Loucy (cell line): ENCODE measurements at regions not wholly inside any gene's neighbourhood (a gene's known extent, or its start where the extent isn't known, plus 50 kb on each side); places are given as distances from the start of the nearest gene placed in this dataset.

Experiments used
- H2AFZ ChIP-seq: fragments of 200-600 bp; sonication (generic); 2 replicates; pipeline ENCODE4 v1.6.0; 2016; ENCODE audit warnings: antibody characterized with exemption, mild to moderate bottlenecking, low read length, moderate library complexity
- H3F3A ChIP-seq: fragments of 200-600 bp; 2 replicates; pipeline ENCODE4 v1.6.0; 2016; ENCODE audit warnings: antibody characterized with exemption, low read depth, mild to moderate bottlenecking
- H3K27me3 ChIP-seq: fragments of 200-600 bp; sonication (generic); 2 replicates; pipeline ENCODE4 v1.6.1; 2014; ENCODE audit warnings: low read length, mild to moderate bottlenecking; ENCODE audit not compliant: insufficient read depth, poor library complexity, severe bottlenecking
- H3K36me3 ChIP-seq: fragments of 200-600 bp; sonication (generic); 2 replicates; pipeline ENCODE4 v1.6.1; 2016; ENCODE audit warnings: low read length; ENCODE audit not compliant: insufficient read depth
- H3K4me1 ChIP-seq: fragments of 200-600 bp; sonication (generic); 2 replicates; pipeline ENCODE4 v1.5.1; 2014; ENCODE audit warnings: low read length, mild to moderate bottlenecking; ENCODE audit not compliant: insufficient read depth, poor library complexity, severe bottlenecking
- H3K4me2 ChIP-seq: fragments of 200-600 bp; sonication (generic); 2 replicates; pipeline ENCODE4 v1.6.0; 2014; ENCODE audit warnings: antibody characterized with exemption, low read length, low read depth, mild to moderate bottlenecking; ENCODE audit not compliant: poor library complexity, severe bottlenecking
- H3K4me3 ChIP-seq: fragments of 200-600 bp; sonication (generic); 2 replicates; pipeline ENCODE4 v1.5.1; 2014; ENCODE audit warnings: low read length, mild to moderate bottlenecking, mixed read lengths; ENCODE audit not compliant: poor library complexity, severe bottlenecking
- H3K79me2 ChIP-seq: fragments of 200-600 bp; sonication (generic); 2 replicates; pipeline ENCODE4 v1.6.1; 2014; ENCODE audit warnings: low read length; ENCODE audit not compliant: insufficient read depth
- H3K9ac ChIP-seq: fragments of 200-600 bp; sonication (generic); 2 replicates; pipeline ENCODE4 v1.6.0; 2014; ENCODE audit warnings: mild to moderate bottlenecking, low read depth, low read length, moderate library complexity; ENCODE audit not compliant: poor library complexity, severe bottlenecking
- H3K9me2 ChIP-seq: fragments of 200-600 bp; sonication (generic); replicated peaks from 2 replicates; pipeline ENCODE4 v1.6.1; 2016; ENCODE audit warnings: low read depth, low read length, mixed read lengths
- H3K9me3 ChIP-seq: fragments of 200-600 bp; sonication (generic); 2 replicates; pipeline ENCODE4 v1.6.1; 2014; ENCODE audit warnings: mild to moderate bottlenecking, antibody characterized with exemption, low read length, low read depth; ENCODE audit not compliant: insufficient read depth
- H4K20me1 ChIP-seq: fragments of 200-600 bp; sonication (generic); 2 replicates; pipeline ENCODE4 v1.6.0; 2014; ENCODE audit warnings: antibody characterized with exemption, low read length, mild to moderate bottlenecking; ENCODE audit not compliant: insufficient read depth, poor library complexity, severe bottlenecking
- EZH2phosphoT487 ChIP-seq: fragments of 200-600 bp; IDR thresholded peaks from 2 replicates; pipeline ENCODE4 v1.6.1; 2018; ENCODE audit warnings: antibody characterized with exemption, mild to moderate bottlenecking, moderate library complexity, borderline replicate concordance
- TF ChIP-seq, protein P1 (sequence below): fragments of 200-600 bp; sonication (generic); conservative IDR thresholded peaks from 2 replicates; pipeline ENCODE4 v1.5.1; 2014; ENCODE audit warnings: mild to moderate bottlenecking, antibody characterized with exemption, low read length

DNA sequence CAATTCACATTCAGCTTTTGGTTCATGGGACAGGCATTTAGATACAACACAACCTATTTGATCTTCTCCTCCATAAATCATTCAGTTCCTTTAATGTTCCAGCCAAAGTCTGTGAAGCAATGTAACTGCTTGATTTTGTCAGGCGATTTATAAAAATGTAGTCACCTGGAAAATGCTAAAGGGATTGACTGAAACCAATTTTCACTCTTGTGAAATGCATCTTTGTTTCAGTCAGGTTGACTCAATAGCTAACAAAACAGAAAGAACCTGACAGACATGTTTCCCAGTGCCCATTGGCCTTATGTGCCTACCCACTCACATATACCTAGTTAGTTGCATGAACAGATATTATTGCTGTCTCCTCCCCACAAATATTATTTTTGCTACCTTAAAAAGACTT lies 335.7 kb downstream of the CHRM3 start:
- TF ChIP-seq, protein P1, sequence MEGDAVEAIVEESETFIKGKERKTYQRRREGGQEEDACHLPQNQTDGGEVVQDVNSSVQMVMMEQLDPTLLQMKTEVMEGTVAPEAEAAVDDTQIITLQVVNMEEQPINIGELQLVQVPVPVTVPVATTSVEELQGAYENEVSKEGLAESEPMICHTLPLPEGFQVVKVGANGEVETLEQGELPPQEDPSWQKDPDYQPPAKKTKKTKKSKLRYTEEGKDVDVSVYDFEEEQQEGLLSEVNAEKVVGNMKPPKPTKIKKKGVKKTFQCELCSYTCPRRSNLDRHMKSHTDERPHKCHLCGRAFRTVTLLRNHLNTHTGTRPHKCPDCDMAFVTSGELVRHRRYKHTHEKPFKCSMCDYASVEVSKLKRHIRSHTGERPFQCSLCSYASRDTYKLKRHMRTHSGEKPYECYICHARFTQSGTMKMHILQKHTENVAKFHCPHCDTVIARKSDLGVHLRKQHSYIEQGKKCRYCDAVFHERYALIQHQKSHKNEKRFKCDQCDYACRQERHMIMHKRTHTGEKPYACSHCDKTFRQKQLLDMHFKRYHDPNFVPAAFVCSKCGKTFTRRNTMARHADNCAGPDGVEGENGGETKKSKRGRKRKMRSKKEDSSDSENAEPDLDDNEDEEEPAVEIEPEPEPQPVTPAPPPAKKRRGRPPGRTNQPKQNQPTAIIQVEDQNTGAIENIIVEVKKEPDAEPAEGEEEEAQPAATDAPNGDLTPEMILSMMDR, result no peak
- no peak for TF ChIP-seq EZH2phosphoT487
- Histone ChIP-seq H3K4me3 (no peak overlapping the region), H3K9me2 (no peaks in the 10 kb centered on the region), H3K9ac (no peak overlapping the region), H3K79me2 (no peaks in the 10 kb centered on the region), H3K9me3 (no peaks in the 10 kb centered on the region), H3K4me1 (peaks cover 13% of the 10 kb centered on the region), H3F3A (no peaks in the 10 kb centered on the region), H3K27me3 (no peaks in the 10 kb centered on the region), H3K36me3 (no peaks in the 10 kb centered on the region), H2AFZ (no peak overlapping the region), H4K20me1 (no peaks in the 10 kb centered on the region), H3K4me2 (no peak overlapping the region)

DNA sequence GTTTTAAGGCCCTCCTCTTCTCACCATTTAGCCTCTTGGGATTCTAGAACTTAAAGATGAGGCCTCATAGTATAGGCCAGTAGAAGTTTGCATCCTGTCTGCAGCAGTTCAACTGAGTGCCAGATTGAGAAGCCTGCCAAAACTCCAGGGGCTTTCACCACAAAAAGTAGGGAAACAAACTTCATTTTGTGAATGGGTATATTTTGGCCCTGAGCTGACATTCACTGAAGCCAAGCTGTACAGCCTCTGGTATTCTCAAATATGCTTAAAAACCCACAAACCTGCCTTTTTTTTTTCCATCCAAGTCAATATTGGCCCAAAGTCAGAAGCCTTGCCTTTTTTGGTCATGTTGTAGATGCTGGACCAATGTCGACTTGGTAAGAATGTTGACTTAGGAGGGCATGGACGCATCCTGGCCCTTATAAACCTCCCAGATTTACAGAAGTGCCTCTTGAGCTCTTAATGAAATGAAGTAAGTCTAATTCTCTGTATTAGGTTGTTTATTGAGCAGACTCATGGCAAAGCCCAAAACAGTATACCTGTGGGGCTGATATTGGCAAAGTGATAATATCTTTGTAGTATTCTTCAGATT lies 337.5 kb downstream of the CHRM3 start:
- no peaks in the 10 kb centered on the region for H3K9me3 ChIP-seq
- H3F3A ChIP-seq, result no peaks in the 10 kb centered on the region
- no peak overlapping the region for H3K4me2 ChIP-seq
- no peak overlapping the region for H2AFZ ChIP-seq
- no peaks in the 10 kb centered on the region for H3K9me2 ChIP-seq
- H3K27me3 ChIP-seq, result no peaks in the 10 kb centered on the region
- no peak overlapping the region for H3K4me3 ChIP-seq
- no peak overlapping the region for H3K9ac ChIP-seq
- H3K4me1 ChIP-seq, result peaks cover 10% of the 10 kb centered on the region
- no peaks in the 10 kb centered on the region for H4K20me1 ChIP-seq
- no peaks in the 10 kb centered on the region for H3K79me2 ChIP-seq
- H3K36me3 ChIP-seq, result no peaks in the 10 kb centered on the region
- no peak for TF ChIP-seq EZH2phosphoT487
- TF ChIP-seq, protein P1, result no peak

DNA sequence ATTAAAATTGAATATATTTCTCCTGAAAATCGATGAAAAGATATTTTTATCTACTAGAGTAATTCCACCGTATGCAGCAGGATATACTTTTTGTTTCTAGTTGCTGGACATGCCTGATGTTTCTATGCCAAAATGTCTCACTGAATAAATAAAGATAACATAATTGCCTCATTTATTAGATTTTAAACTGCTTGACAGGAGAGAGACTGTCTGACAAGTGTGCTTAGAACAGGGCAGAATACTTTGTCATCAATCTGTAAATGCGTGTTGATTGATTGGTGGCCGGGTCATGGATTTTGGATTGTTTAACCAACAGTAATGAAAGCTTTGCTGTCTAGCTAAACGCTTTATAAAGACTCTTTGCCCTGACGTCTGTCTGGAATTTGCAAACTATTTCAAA lies 339.0 kb downstream of the CHRM3 start:
- Histone ChIP-seq H3K36me3 (no peaks in the 10 kb centered on the region), H3K4me2 (no peak overlapping the region), H3K9me3 (no peaks in the 10 kb centered on the region), H3K27me3 (no peaks in the 10 kb centered on the region), H3K9me2 (no peaks in the 10 kb centered on the region), H3K79me2 (no peaks in the 10 kb centered on the region), H3K9ac (no peak overlapping the region), H3F3A (no peaks in the 10 kb centered on the region), H3K4me1 (peaks cover 4% of the 10 kb centered on the region), H4K20me1 (no peaks in the 10 kb centered on the region), H3K4me3 (no peak overlapping the region), H2AFZ (no peak overlapping the region)
- no peak for TF ChIP-seq EZH2phosphoT487
- TF ChIP-seq, protein P1, result no peak
